ENCODE measurements at regions not wholly inside any gene's neighbourhood (a gene's known extent, or its start where the extent isn't known, plus 50 kb on each side); places are given as distances from the start of the nearest gene placed in this dataset.

DNA sequence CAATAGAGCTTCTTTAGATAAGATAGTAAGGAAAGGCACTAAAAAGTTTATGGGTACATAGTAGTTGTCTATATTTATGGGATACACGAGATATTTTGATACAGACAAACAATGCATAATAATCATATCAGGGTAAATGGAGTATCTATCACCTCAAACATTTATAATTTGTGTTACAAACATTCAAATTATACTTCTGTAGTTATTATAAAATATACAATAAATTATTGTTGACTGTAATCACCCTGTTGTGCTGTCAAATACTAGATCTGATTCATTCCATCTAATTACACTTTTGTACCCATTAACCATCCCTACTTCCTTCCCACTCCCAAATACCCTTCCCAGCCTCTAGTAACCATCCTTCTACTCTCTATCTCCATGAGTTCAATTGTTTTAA is 179.7 kb downstream of the FOXG1 start:
- H3K9me3 ChIP-seq (ENCODE audit: control insufficient read depth in 2 of 3, insufficient read depth in 1 of 3, low read length in 3 of 3) = no peaks in the 10 kb centered on the region
- FAIRE-seq (no peak), DNase-seq (no peak)
- H3K4me1 ChIP-seq (ENCODE audit: control insufficient read depth in 2 of 3, insufficient read depth in 2 of 3, low read depth in 1 of 3, low read length in 3 of 3) = no peaks in the 10 kb centered on the region
- H3K9ac ChIP-seq (ENCODE audit: low read length in 3 of 3) = no peak overlapping the region
- H3K27ac ChIP-seq (ENCODE audit: low read depth in 2 of 2, low read length in 2 of 2) = no peak overlapping the region
- H3K4me3 ChIP-seq (ENCODE audit: low read length in 3 of 3) = no peak overlapping the region
- H3K27me3 ChIP-seq (ENCODE audit: control insufficient read depth, insufficient read depth, low read length) = no peaks in the 10 kb centered on the region
- intact Hi-C loops (cut with DNase I) = no loop called here
- no peaks in the 10 kb centered on the region for H3K36me3 ChIP-seq (ENCODE audit: control insufficient read depth in 2 of 3, insufficient read depth in 3 of 3, low read length in 3 of 3)
- TF ChIP-seq, protein P1, sequence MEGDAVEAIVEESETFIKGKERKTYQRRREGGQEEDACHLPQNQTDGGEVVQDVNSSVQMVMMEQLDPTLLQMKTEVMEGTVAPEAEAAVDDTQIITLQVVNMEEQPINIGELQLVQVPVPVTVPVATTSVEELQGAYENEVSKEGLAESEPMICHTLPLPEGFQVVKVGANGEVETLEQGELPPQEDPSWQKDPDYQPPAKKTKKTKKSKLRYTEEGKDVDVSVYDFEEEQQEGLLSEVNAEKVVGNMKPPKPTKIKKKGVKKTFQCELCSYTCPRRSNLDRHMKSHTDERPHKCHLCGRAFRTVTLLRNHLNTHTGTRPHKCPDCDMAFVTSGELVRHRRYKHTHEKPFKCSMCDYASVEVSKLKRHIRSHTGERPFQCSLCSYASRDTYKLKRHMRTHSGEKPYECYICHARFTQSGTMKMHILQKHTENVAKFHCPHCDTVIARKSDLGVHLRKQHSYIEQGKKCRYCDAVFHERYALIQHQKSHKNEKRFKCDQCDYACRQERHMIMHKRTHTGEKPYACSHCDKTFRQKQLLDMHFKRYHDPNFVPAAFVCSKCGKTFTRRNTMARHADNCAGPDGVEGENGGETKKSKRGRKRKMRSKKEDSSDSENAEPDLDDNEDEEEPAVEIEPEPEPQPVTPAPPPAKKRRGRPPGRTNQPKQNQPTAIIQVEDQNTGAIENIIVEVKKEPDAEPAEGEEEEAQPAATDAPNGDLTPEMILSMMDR (IDR thresholded peaks at IDR 0.05; ENCODE audit: borderline replicate concordance, extremely low read depth, insufficient read depth) = no peak

DNA sequence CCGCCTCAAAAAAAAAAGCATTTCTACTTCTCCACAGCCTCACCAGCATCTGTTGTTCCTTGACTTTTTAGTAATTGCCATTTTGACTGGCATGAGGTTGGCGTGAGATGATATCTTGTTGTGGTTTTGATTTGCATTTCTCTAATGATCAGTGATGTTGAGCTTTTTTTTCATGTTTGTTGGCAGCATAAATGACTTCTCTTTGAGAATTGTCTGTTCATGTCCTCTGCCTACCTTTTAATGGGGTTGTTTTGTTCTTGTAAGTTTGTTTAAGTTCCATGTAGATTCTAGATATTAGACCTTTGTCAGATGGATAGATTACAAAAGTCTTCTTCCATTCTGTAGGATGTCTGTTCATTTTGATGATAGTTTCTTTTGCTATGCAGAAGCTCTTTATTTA is 182.9 kb downstream of the FOXG1 start:
- no peak for FAIRE-seq
- DNase-seq = no peak
- TF ChIP-seq, protein P1 (IDR thresholded peaks at IDR 0.05; ENCODE audit: borderline replicate concordance, extremely low read depth, insufficient read depth) = no peak
- Histone ChIP-seq H3K4me1 (ENCODE audit: control insufficient read depth in 2 of 3, insufficient read depth in 2 of 3, low read depth in 1 of 3, low read length in 3 of 3) (no peaks in the 10 kb centered on the region), H3K4me3 (ENCODE audit: low read length in 3 of 3) (no peak overlapping the region), H3K9ac (ENCODE audit: low read length in 3 of 3) (no peak overlapping the region), H3K9me3 (ENCODE audit: control insufficient read depth in 2 of 3, insufficient read depth in 1 of 3, low read length in 3 of 3) (no peaks in the 10 kb centered on the region), H3K27me3 (ENCODE audit: control insufficient read depth, insufficient read depth, low read length) (no peaks in the 10 kb centered on the region), H3K27ac (ENCODE audit: low read depth in 2 of 2, low read length in 2 of 2) (no peak overlapping the region), H3K36me3 (ENCODE audit: control insufficient read depth in 2 of 3, insufficient read depth in 3 of 3, low read length in 3 of 3) (no peaks in the 10 kb centered on the region)
- intact Hi-C loops (cut with DNase I) = no loop called here

DNA sequence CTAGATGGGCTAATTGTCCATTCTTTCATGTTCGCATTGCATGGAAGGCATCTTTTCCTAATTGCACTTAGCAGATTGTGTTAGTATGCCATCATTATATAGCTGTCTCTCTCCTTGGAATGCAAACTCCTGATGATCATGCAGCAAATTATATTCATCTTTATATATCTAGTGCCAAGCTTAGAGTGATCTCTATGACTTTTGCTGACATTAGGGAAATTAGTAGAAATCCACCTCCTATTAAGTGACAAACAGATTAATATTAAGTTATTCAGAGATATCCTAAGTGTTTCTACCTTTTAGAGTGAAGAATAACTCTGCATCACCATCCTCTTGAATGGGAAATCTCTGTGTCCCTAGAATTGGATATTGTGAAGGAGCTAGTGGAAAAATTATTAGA is 185.6 kb downstream of the FOXG1 start:
- Histone ChIP-seq H3K4me3 (ENCODE audit: low read length in 3 of 3) (no peak overlapping the region), H3K9me3 (ENCODE audit: control insufficient read depth in 2 of 3, insufficient read depth in 1 of 3, low read length in 3 of 3) (no peaks in the 10 kb centered on the region), H3K27ac (ENCODE audit: low read depth in 2 of 2, low read length in 2 of 2) (no peak overlapping the region), H3K4me1 (ENCODE audit: control insufficient read depth in 2 of 3, insufficient read depth in 2 of 3, low read depth in 1 of 3, low read length in 3 of 3) (no peaks in the 10 kb centered on the region), H3K36me3 (ENCODE audit: control insufficient read depth in 2 of 3, insufficient read depth in 3 of 3, low read length in 3 of 3) (no peaks in the 10 kb centered on the region), H3K27me3 (ENCODE audit: control insufficient read depth, insufficient read depth, low read length) (no peaks in the 10 kb centered on the region), H3K9ac (ENCODE audit: low read length in 3 of 3) (no peak overlapping the region)
- FAIRE-seq (no peak), DNase-seq (no peak)
- TF ChIP-seq, protein P1 (IDR thresholded peaks at IDR 0.05; ENCODE audit: borderline replicate concordance, extremely low read depth, insufficient read depth) = no peak
- intact Hi-C loops (cut with DNase I) = no loop called here

DNA sequence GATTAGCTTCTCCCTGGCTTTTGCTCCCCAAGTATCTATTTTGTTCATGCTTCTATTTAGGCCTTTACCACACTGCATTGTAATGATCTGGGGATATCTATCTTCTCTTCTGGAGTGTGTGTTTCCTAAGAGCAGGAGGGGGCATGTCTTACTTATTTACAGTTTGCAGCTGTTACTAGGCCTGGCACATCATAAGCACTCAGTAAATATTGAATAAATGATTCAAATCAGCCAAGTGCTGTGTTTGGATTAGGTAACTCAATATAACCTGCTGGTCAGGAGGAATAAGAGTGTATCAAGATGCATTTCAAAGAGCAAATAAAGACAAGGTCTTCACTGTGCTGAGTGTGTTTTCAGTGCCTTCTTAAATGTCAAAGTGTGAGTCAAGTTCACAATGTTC is 186.1 kb downstream of the FOXG1 start:
- H3K27ac ChIP-seq (ENCODE audit: low read depth in 2 of 2, low read length in 2 of 2) = no peak overlapping the region
- no peak overlapping the region for H3K4me3 ChIP-seq (ENCODE audit: low read length in 3 of 3)
- intact Hi-C loops (cut with DNase I) = no loop called here
- no peaks in the 10 kb centered on the region for H3K4me1 ChIP-seq (ENCODE audit: control insufficient read depth in 2 of 3, insufficient read depth in 2 of 3, low read depth in 1 of 3, low read length in 3 of 3)
- no peaks in the 10 kb centered on the region for H3K9me3 ChIP-seq (ENCODE audit: control insufficient read depth in 2 of 3, insufficient read depth in 1 of 3, low read length in 3 of 3)
- DNase-seq (peak in 1 of 5 donors; percentile 2), FAIRE-seq (no peak)
- H3K27me3 ChIP-seq (ENCODE audit: control insufficient read depth, insufficient read depth, low read length) = no peaks in the 10 kb centered on the region
- no peaks in the 10 kb centered on the region for H3K36me3 ChIP-seq (ENCODE audit: control insufficient read depth in 2 of 3, insufficient read depth in 3 of 3, low read length in 3 of 3)
- H3K9ac ChIP-seq (ENCODE audit: low read length in 3 of 3) = no peak overlapping the region
- TF ChIP-seq, protein P1 (IDR thresholded peaks at IDR 0.05; ENCODE audit: borderline replicate concordance, extremely low read depth, insufficient read depth) = no peak
